HepG2 (cell line): ENCODE measurements at regions not wholly inside any gene's neighbourhood (a gene's known extent, or its start where the extent isn't known, plus 50 kb on each side); places are given as distances from the start of the nearest gene placed in this dataset.

Experiments used
- ATRX ChIP-seq: sonication (generic); formaldehyde crosslinking; IDR thresholded peaks from 2 replicates; pipeline ENCODE4 v1.4.0; 2020; ENCODE audit warnings: missing genetic modification reagents, borderline replicate concordance
- DPF2 ChIP-seq: sonication (generic); formaldehyde crosslinking; IDR thresholded peaks from 2 replicates; pipeline ENCODE4 v1.4.0; 2020; ENCODE audit warnings: mild to moderate bottlenecking, low read depth, missing genetic modification reagents, borderline replicate concordance
- EP300 ChIP-seq, 3 experiments: sonication (generic) in 1 of 3; formaldehyde crosslinking in 1 of 3; IDR thresholded peaks; 2 replicates each; pipeline versions ENCODE4 v1.5.1 to v1.6.1; 2011 to 2020; ENCODE audit warnings: low read depth in 2 of 3, low read length in 2 of 3, borderline replicate concordance in 1 of 3, improper control_type of control experiment in 1 of 3, mild to moderate bottlenecking in 1 of 3, missing genetic modification reagents in 1 of 3, moderate library complexity in 1 of 3
- FOXJ3 ChIP-seq: sonication (generic); formaldehyde crosslinking; IDR thresholded peaks from 2 replicates; pipeline ENCODE4 v1.4.0; 2020; ENCODE audit warnings: missing genetic modification reagents, mild to moderate bottlenecking, borderline replicate concordance
- HES4 ChIP-seq: sonication (generic); formaldehyde crosslinking; IDR thresholded peaks from 2 replicates; pipeline ENCODE4 v1.9.0; 2021; ENCODE audit warnings: mild to moderate bottlenecking, missing genetic modification reagents, borderline replicate concordance
- HNF4G ChIP-seq, 2 experiments: sonication (generic) in 1 of 2; formaldehyde crosslinking in 1 of 2; IDR thresholded peaks; 2 replicates each; pipeline versions ENCODE4 v1.4.0 to v1.6.1; 2011 to 2020; ENCODE audit warnings: borderline replicate concordance in 2 of 2, low read depth in 2 of 2, mild to moderate bottlenecking in 2 of 2, low read length in 1 of 2, missing genetic modification reagents in 1 of 2, moderate library complexity in 1 of 2
- JUND ChIP-seq: sonication (generic); formaldehyde crosslinking; IDR thresholded peaks from 2 replicates; pipeline ENCODE4 v1.8.0; 2022; ENCODE audit warnings: mild to moderate bottlenecking, missing genetic modification reagents
- MXD4 ChIP-seq: IDR thresholded peaks from 2 replicates; pipeline ENCODE4 v1.6.1; 2016; ENCODE audit warnings: mild to moderate bottlenecking, missing biosample characterization, missing genetic modification reagents
- MYNN ChIP-seq: sonication (generic); formaldehyde crosslinking; IDR thresholded peaks from 2 replicates; pipeline ENCODE4 v1.4.0; 2020; ENCODE audit warnings: mild to moderate bottlenecking, low read depth, missing genetic modification reagents
- POGZ ChIP-seq: sonication (generic); formaldehyde crosslinking; IDR thresholded peaks from 2 replicates; pipeline ENCODE4 v1.4.0; 2020; ENCODE audit warnings: mild to moderate bottlenecking, missing genetic modification reagents
- POLR2A ChIP-seq, 2 experiments: IDR thresholded peaks; 2 replicates each; pipeline ENCODE4 v1.6.1; 2011; ENCODE audit warnings: low read depth in 2 of 2, low read length in 2 of 2, mild to moderate bottlenecking in 1 of 2, moderate library complexity in 1 of 2; ENCODE audit not compliant: insufficient read depth in 1 of 2
- ZNF816 ChIP-seq: sonication (generic); formaldehyde crosslinking; IDR thresholded peaks from 2 replicates; pipeline ENCODE4 v1.8.0; 2022; ENCODE audit warnings: missing genetic modification reagents, mild to moderate bottlenecking, borderline replicate concordance

DNA sequence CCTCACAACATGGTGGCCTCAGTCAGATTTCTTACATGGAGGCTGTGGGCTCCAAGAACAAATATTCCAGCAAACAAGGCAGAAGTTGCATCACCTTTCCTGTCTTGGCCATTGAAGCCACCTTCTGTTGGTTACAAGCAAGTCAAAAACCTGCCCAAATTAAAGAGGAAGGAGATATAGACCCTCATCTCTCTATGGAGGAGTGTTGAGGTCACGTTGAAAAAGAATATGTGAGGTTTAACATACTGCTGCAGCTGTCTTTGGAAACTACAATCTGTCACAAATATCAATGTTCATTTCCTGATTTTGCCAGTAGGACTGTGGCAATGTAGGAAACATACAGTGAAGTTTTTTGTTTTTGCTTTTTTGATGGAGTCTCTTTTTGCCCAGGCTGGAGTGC lies 211.4 kb downstream of the COPRS start:
- TF ChIP-seq POGZ (CRISPR knock-in tag), result no peak
- TF ChIP-seq FOXJ3 (CRISPR knock-in tag), result no peak
- no peak for TF ChIP-seq EP300 (IDR thresholded peaks at IDR 0.05; ENCODE audit: low read depth in 2 of 2, low read length in 2 of 2)
- TF ChIP-seq EP300 (CRISPR knock-in tag; IDR thresholded peaks at IDR 0.05; ENCODE audit: borderline replicate concordance), result no peak
- TF ChIP-seq HNF4G (IDR thresholded peaks at IDR 0.05; ENCODE audit: borderline replicate concordance, low read depth, low read length), result no peak
- TF ChIP-seq HNF4G (CRISPR knock-in tag; IDR thresholded peaks at IDR 0.05; ENCODE audit: borderline replicate concordance, low read depth), result no peak
- no peak for TF ChIP-seq MXD4 (CRISPR knock-in tag)
- TF ChIP-seq HES4 (CRISPR knock-in tag), result no peak
- no peak for TF ChIP-seq ATRX
- no peak for TF ChIP-seq JUND (CRISPR knock-in tag)
- TF ChIP-seq ZNF816, result no peak
- no peak for TF ChIP-seq DPF2 (CRISPR knock-in tag)
- TF ChIP-seq POLR2A (IDR thresholded peaks at IDR 0.05; ENCODE audit: insufficient read depth in 1 of 2, low read depth in 2 of 2, low read length in 2 of 2), result no peak
- no peak for TF ChIP-seq MYNN (CRISPR knock-in tag)
